A549 (cell line): ENCODE measurements at regions not wholly inside any gene's neighbourhood (a gene's known extent, or its start where the extent isn't known, plus 50 kb on each side); places are given as distances from the start of the nearest gene placed in this dataset.

Experiments used
- CTCF ChIP-seq: fragments of >200 bp; sonication (Bioruptor Twin); formaldehyde crosslinking; IDR thresholded peaks from 3 replicates; pipeline ENCODE4 v1.5.1; 2016
- HDAC2 ChIP-seq: fragments of 200-600 bp; sonication (generic); IDR thresholded peaks from 2 replicates; pipeline ENCODE4 v1.6.1; 2016
- HOXA7 ChIP-seq: fragments of 250-450 bp; sonication (Bioruptor Pico); IDR thresholded peaks from 2 replicates; pipeline ENCODE4 v1.5.0; 2020; ENCODE audit warnings: mild to moderate bottlenecking, moderate library complexity
- HOXB5 ChIP-seq: fragments of 250-450 bp; sonication (Bioruptor Pico); IDR thresholded peaks from 2 replicates; pipeline ENCODE4 v1.5.0; 2020; ENCODE audit warnings: mild to moderate bottlenecking, moderate library complexity
- KDM1A ChIP-seq: fragments of 200-600 bp; sonication (generic); IDR thresholded peaks from 2 replicates; pipeline ENCODE4 v1.6.1; 2016; ENCODE audit warnings: low read depth, mild to moderate bottlenecking
- MAX ChIP-seq: IDR thresholded peaks from 2 replicates; pipeline ENCODE4 v1.6.1; 2012
- MYC ChIP-seq: IDR thresholded peaks from 2 replicates; pipeline ENCODE4 v1.6.1; 2012; ENCODE audit warnings: mild to moderate bottlenecking, inconsistent platforms, low read length, improper control_type of control experiment, borderline replicate concordance
- PHF8 ChIP-seq: fragments of 200-600 bp; sonication (generic); IDR thresholded peaks from 2 replicates; pipeline ENCODE4 v1.6.1; 2016; ENCODE audit warnings: low read depth, mild to moderate bottlenecking, antibody characterized with exemption, moderate library complexity, borderline replicate concordance
- POLR2A ChIP-seq: IDR thresholded peaks from 2 replicates; pipeline ENCODE4 v1.6.1; 2012; ENCODE audit warnings: mild to moderate bottlenecking, low read length
- ZSCAN20 ChIP-seq: fragments of 250-450 bp; sonication (Bioruptor Pico); IDR thresholded peaks from 2 replicates; pipeline ENCODE4 v1.8.0; 2022; ENCODE audit warnings: mild to moderate bottlenecking, moderate library complexity

- TF ChIP-seq CTCF: no peak
- no peak for TF ChIP-seq MYC
- TF ChIP-seq HDAC2: no peak
- no peak for TF ChIP-seq HOXB5 (CRISPR knock-in tag)
- TF ChIP-seq HOXA7 (CRISPR knock-in tag): no peak
- no peak for TF ChIP-seq ZSCAN20
- no peak for TF ChIP-seq POLR2A
- no peak for TF ChIP-seq KDM1A
- no peak for TF ChIP-seq MAX
- TF ChIP-seq PHF8: no peak
These were observed 231.4 kb upstream of the TNRC6C start for GRCh38 chr17:77727037-77727615.
